Upper lobe of left lung (tissue), 6 donors: ENCODE measurements at regions not wholly inside any gene's neighbourhood (a gene's known extent, or its start where the extent isn't known, plus 50 kb on each side); places are given as distances from the start of the nearest gene placed in this dataset.

Experiments
- ATAC-seq, 2 donors: fragments of 200-7000 bp; cut with Tn5 transposase; one replicate each; pipeline ENCODE4 v1.9.1; 2022; ENCODE audit warnings: mild to moderate bottlenecking in 2 of 2, moderate library complexity in 2 of 2; ENCODE audit not compliant: low FRiP score in 2 of 2
- DNase-seq, 2 donors: peaks; one replicate each; pipeline ENCODE4 v3.0.0-alpha.2; 2019 to 2020
- H3K27ac ChIP-seq, 4 donors: fragments of 200-600 bp; sonication (generic); one replicate each; pipeline ENCODE4 v1.5.1; 2016 to 2019
- H3K27me3 ChIP-seq, 4 donors: fragments of 200-600 bp; sonication (generic); one replicate each; pipeline ENCODE4 v1.5.1; 2017 to 2019
- H3K36me3 ChIP-seq, 4 donors: fragments of 200-600 bp; sonication (generic); one replicate each; pipeline ENCODE4 v1.5.1; 2016 to 2019
- H3K4me1 ChIP-seq, 4 donors: fragments of 200-600 bp; sonication (generic); one replicate each; pipeline ENCODE4 v1.5.1; 2018 to 2019
- H3K4me3 ChIP-seq, 4 donors: fragments of 200-600 bp; sonication (generic); one replicate each; pipeline ENCODE4 v1.5.1; 2017 to 2019; ENCODE audit warnings: mild to moderate bottlenecking in 2 of 4, moderate library complexity in 1 of 4
- H3K9me3 ChIP-seq, 4 donors: fragments of 200-600 bp; sonication (generic); one replicate each; pipeline ENCODE4 v1.5.1; 2018 to 2019
- CTCF ChIP-seq, 6 experiments: fragments of 450-650 bp in 4 of 6; fragments of 200-600 bp in 2 of 6; sonication (generic) in 2 of 6; IDR thresholded peaks; one replicate each; pipeline ENCODE4 v1.5.1; 2016 to 2019; ENCODE audit warnings: antibody characterized with exemption in 6 of 6
- EP300 ChIP-seq, 4 donors: sonication (generic); formaldehyde crosslinking; IDR thresholded peaks; one replicate each; pipeline ENCODE4 v1.5.1; 2017; ENCODE audit warnings: antibody characterized with exemption in 4 of 4, control low read depth in 2 of 4
- POLR2A ChIP-seq, 4 donors: fragments of 450-650 bp; IDR thresholded peaks; one replicate each; pipeline ENCODE4 v1.5.1; 2016 to 2017; ENCODE audit warnings: antibody characterized with exemption in 4 of 4, mild to moderate bottlenecking in 2 of 4
- POLR2AphosphoS5 ChIP-seq, 2 donors: sonication (generic); formaldehyde crosslinking; IDR thresholded peaks; one replicate each; pipeline ENCODE4 v1.5.1; 2017; ENCODE audit warnings: antibody characterized with exemption in 2 of 2
- WGBS, 2 donors: methylation state at CpG; one replicate each; pipeline ENCODE4 v1.1.5; 2017 to 2018; 5-methylcytosine and 5-hydroxymethylcytosine counted together
- donor health status: DM: no; HTN: no; CAD: no; lungs with moderate emphysema.
- donor health status: DM: no; HTN: yes; CAD: no; lungs with severe emphysema.

GRCh38 chr13:62207388-62207787, 791.7 kb upstream of the PCDH20 start:
- ATAC-seq, result no peak
- Histone ChIP-seq H3K27me3 (no peaks in the 10 kb centered on the region), H3K27ac (no peak overlapping the region), H3K4me1 (no peaks in the 10 kb centered on the region), H3K9me3 (no peaks in the 10 kb centered on the region), H3K36me3 (no peaks in the 10 kb centered on the region), H3K4me3 (no peak overlapping the region)
- 67 to 74% methylated on average over 2 of the region's 2 CpGs for WGBS, 2 donors
- TF ChIP-seq CTCF (IDR thresholded peaks at IDR 0.05), result no peak
- no peak for TF ChIP-seq EP300 (IDR thresholded peaks at IDR 0.05)
- TF ChIP-seq POLR2AphosphoS5 (IDR thresholded peaks at IDR 0.05), result no peak
- no peak for TF ChIP-seq POLR2A (IDR thresholded peaks at IDR 0.05)
- DNase-seq, result no peak

- H3K27me3 ChIP-seq, result no peaks in the 10 kb centered on the region
- H3K9me3 ChIP-seq, result no peaks in the 10 kb centered on the region
- H3K4me1 ChIP-seq, result no peaks in the 10 kb centered on the region
- no peak overlapping the region for H3K27ac ChIP-seq
- no peak overlapping the region for H3K4me3 ChIP-seq
- ATAC-seq, result no peak
- no peaks in the 10 kb centered on the region for H3K36me3 ChIP-seq
- no peak for DNase-seq
- no peak for TF ChIP-seq EP300 (IDR thresholded peaks at IDR 0.05)
These were observed 790.5 kb upstream of the PCDH20 start for GRCh38 chr13:62206165-62206564.

- ATAC-seq (no peak), DNase-seq (no peak)
- Histone ChIP-seq H3K27ac (no peak overlapping the region), H3K4me3 (no peak overlapping the region), H3K9me3 (no peaks in the 10 kb centered on the region), H3K36me3 (no peaks in the 10 kb centered on the region), H3K4me1 (no peaks in the 10 kb centered on the region), H3K27me3 (no peaks in the 10 kb centered on the region)
- TF ChIP-seq EP300 (IDR thresholded peaks at IDR 0.05) (no peak), POLR2A (IDR thresholded peaks at IDR 0.05) (no peak), POLR2AphosphoS5 (IDR thresholded peaks at IDR 0.05) (no peak), CTCF (IDR thresholded peaks at IDR 0.05) (no peak)
- WGBS, 2 donors, result 54 to 60% methylated on average over 3 of the region's 3 CpGs
These were observed 789.6 kb upstream of the PCDH20 start for GRCh38 chr13:62205273-62205672.

- WGBS, 2 donors, result 81 to 86% methylated on average over 3 of the region's 3 CpGs
- H3K27me3 ChIP-seq, result no peaks in the 10 kb centered on the region
These were observed 778.7 kb upstream of the PCDH20 start for GRCh38 chr13:62194371-62194770.

GRCh38 chr13:62193919-62194318, 778.3 kb upstream of the PCDH20 start:
- Histone ChIP-seq H3K27ac (no peak overlapping the region), H3K4me1 (no peaks in the 10 kb centered on the region), H3K4me3 (no peak overlapping the region), H3K36me3 (no peaks in the 10 kb centered on the region), H3K9me3 (no peaks in the 10 kb centered on the region), H3K27me3 (no peaks in the 10 kb centered on the region)
- TF ChIP-seq CTCF (IDR thresholded peaks at IDR 0.05), result no peak
- TF ChIP-seq EP300 (IDR thresholded peaks at IDR 0.05), result no peak
- TF ChIP-seq POLR2A (IDR thresholded peaks at IDR 0.05), result no peak
- TF ChIP-seq POLR2AphosphoS5 (IDR thresholded peaks at IDR 0.05), result no peak
- ATAC-seq (no peak), DNase-seq (no peak)
- WGBS, 2 donors, result 94 to 96% methylated on average over 1 to 2 of the region's 2 CpGs

More at GRCh38 chr13:62194371-62194770, 778.7 kb upstream of the PCDH20 start:
- ATAC-seq, result no peak
- Histone ChIP-seq H3K36me3 (no peaks in the 10 kb centered on the region), H3K4me1 (no peaks in the 10 kb centered on the region), H3K4me3 (no peak overlapping the region), H3K9me3 (no peaks in the 10 kb centered on the region), H3K27ac (no peak overlapping the region)
- no peak for DNase-seq
- TF ChIP-seq POLR2A (IDR thresholded peaks at IDR 0.05) (no peak), EP300 (IDR thresholded peaks at IDR 0.05) (no peak)

- TF ChIP-seq CTCF (IDR thresholded peaks at IDR 0.05), result no peak
- no peak for TF ChIP-seq EP300 (IDR thresholded peaks at IDR 0.05)
- ATAC-seq (no peak), DNase-seq (no peak)
- no peaks in the 10 kb centered on the region for H3K4me1 ChIP-seq
- no peaks in the 10 kb centered on the region for H3K9me3 ChIP-seq
- WGBS, 2 donors, result 31 to 38% methylated on average over 1 of the region's 1 CpG
- no peak overlapping the region for H3K27ac ChIP-seq
- H3K36me3 ChIP-seq, result no peaks in the 10 kb centered on the region
- no peaks in the 10 kb centered on the region for H3K27me3 ChIP-seq
- H3K4me3 ChIP-seq, result no peak overlapping the region
These were observed 770.1 kb upstream of the PCDH20 start for GRCh38 chr13:62185631-62186255.
